Large intestine (tissue), 3 donors: ENCODE measurements at regions not wholly inside any gene's neighbourhood (a gene's known extent, or its start where the extent isn't known, plus 50 kb on each side); places are given as distances from the start of the nearest gene placed in this dataset.
"Not testable (repeated sequence)": the region's sequence is repeated elsewhere in the genome, so short reads cannot be mapped to it uniquely, and the experiment has no call there.

Source experiments
- DNase-seq, 2 donors: peaks; one replicate each; pipeline versions ENCODE4 v3.0.0 to v3.0.0-alpha.2; 2013
- H3K27ac ChIP-seq: one replicate; pipeline ENCODE4 v1.5.1; 2013; ENCODE audit warnings: low read length
- H3K27me3 ChIP-seq: 2 replicates; pipeline ENCODE4 v1.6.1; 2013; ENCODE audit warnings: low read length; ENCODE audit not compliant: control insufficient read depth, insufficient read depth
- H3K36me3 ChIP-seq: 2 replicates; pipeline ENCODE4 v1.6.1; 2013; ENCODE audit warnings: low read length; ENCODE audit not compliant: control insufficient read depth, insufficient read depth
- H3K4me1 ChIP-seq: one replicate; pipeline ENCODE4 v1.6.1; 2013; ENCODE audit warnings: low read length; ENCODE audit not compliant: control insufficient read depth, insufficient read depth
- H3K4me3 ChIP-seq: one replicate; pipeline ENCODE4 v1.5.1; 2013; ENCODE audit warnings: low read length
- H3K9me3 ChIP-seq: one replicate; pipeline ENCODE4 v1.6.1; 2013; ENCODE audit warnings: mild to moderate bottlenecking, low read depth, low read length, moderate library complexity; ENCODE audit not compliant: control insufficient read depth
- WGBS: methylation state at CpG from one replicate; pipeline ENCODE4 v1.1.5; 2013; ENCODE audit warnings: low lambda C conversion rate; ENCODE audit not compliant: insufficient coverage; 5-methylcytosine and 5-hydroxymethylcytosine counted together

DNA sequence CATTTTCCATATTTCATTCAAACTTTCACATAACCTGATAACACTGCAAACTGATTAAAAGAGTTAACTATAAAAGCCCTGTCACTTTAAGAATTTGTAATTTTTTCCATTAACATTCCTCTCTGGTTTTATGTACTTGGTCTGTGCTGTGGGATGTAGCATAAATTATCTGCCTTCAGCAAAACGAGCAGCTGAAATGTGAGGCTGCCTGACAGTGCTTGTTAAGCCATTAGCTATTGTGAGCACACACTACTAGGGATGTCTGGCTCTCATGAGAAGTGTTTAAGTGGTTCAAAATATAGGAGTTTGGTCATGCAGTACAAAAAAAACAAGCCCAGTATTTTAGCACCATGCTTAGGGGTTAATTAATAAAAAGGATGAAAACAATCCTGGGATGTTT lies 63.0 kb downstream of the HOXA1 start:
- Histone ChIP-seq H3K27me3 (no peaks in the 10 kb centered on the region), H3K27ac (no peak overlapping the region), H3K4me3 (no peak overlapping the region), H3K9me3 (no peaks in the 10 kb centered on the region), H3K4me1 (no peaks in the 10 kb centered on the region), H3K36me3 (no peaks in the 10 kb centered on the region)
- no CpG with 5 or more reads among the region's 1 CpG for WGBS
- no peak for DNase-seq

DNA sequence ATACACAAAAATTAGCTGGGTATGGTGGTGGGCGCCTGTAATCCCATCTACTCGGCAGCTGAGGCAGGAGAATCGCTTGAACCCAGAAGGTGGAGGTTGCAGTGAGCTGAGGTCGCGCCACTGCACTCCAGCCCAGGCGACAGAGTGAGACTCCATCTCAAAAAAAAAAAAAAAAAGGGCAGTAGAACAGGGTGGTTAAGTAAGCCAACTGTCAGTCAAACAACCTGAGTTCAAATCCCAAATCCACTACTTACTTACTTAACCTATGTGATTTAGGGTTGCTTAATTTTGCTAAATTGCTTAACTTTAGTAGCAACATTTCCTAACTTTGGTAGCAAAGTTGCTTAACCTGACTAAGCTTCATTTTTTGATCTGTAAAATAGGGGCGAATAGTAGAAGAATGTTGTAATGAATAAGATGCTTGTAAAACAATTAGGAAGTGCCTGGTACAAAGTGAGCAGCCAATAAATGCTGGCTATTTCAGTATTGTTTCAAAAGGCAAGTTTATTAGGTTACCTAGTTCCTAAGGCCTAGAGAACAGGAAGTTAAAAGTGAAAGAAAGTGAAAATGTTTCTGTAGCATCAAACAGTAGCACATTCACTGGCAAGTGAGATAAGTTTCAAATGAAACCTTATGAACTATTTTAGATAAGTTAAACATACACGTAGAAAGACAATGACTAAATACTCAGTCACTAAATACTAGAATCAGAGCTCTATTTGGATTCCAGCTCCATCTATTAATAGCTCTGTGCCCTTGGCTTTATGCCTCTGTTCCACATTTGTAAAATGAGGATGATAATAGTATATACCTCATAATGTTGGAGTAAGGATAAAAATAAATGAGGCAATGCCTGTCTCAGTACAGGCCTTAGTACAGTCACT lies 64.3 kb downstream of the HOXA1 start:
- peak in 1 of 2 donors; percentile 40 for DNase-seq
- no peaks in the 10 kb centered on the region for H3K4me1 ChIP-seq
- 22% methylated on average over 1 of the region's 8 CpGs for WGBS
- H3K4me3 ChIP-seq, result no peak overlapping the region
- H3K9me3 ChIP-seq, result no peaks in the 10 kb centered on the region
- H3K27me3 ChIP-seq, result no peaks in the 10 kb centered on the region
- H3K27ac ChIP-seq, result no peak overlapping the region
- no peaks in the 10 kb centered on the region for H3K36me3 ChIP-seq

DNA sequence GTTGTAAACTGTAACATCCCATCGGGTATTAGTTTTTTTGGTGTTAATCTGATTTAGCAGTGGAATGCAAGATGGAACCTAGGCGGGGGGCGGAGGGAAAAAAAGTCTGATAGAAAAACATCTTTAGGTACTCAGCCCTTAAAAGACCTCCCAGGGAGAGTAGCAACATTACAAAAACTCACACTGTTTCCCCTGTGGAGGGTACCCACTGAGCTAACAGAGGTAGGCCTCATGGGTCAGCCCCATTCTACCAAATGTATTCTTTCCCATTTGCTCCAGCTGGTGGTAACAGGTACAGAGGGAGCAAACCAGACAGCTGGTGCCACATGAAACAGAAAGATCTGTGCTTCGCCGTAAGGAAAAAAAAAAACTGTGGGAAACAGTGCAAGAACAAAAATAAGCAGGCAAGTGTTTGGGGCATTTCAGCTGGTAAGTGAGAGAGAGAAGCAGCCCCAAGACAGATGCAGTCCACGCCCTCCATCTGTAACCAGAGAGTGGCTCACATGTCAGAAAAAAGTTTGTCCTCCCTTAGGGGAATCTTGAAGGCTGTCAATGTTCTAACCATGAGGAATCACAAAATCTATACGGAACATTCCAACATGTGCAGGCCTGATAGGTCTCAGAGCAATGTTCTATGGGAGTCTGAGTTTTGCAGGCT lies 65.3 kb downstream of the HOXA1 start:
- no peaks in the 10 kb centered on the region for H3K36me3 ChIP-seq
- H3K4me3 ChIP-seq, result no peak overlapping the region
- H3K4me1 ChIP-seq, result no peaks in the 10 kb centered on the region
- WGBS, result 100% methylated on average over 2 of the region's 7 CpGs
- no peaks in the 10 kb centered on the region for H3K27me3 ChIP-seq
- DNase-seq, result no peak
- no peak overlapping the region for H3K27ac ChIP-seq
- H3K9me3 ChIP-seq, result no peaks in the 10 kb centered on the region

DNA sequence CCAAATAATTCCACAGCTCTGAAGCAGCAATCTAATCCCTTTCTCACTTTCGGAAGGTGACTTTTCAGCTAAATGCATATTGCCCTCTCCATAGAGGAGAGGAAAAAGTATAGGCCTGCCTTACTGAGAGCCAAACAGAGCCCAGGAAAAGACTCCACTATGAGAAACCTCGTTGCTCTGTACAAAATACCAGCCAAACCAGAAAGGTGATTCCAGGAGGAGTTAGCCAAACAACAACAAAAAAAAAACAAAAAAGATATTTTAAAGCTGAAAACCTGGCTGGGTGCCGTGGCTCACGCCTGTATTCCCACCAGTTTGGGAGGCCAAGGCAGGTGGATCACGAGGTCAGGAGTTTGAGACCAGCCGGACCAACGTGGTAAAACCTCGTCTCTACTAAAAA lies 70.5 kb downstream of the HOXA1 start:
- H3K9me3 ChIP-seq, result no peaks in the 10 kb centered on the region
- no peak overlapping the region for H3K27ac ChIP-seq
- no CpG with 5 or more reads among the region's 8 CpGs for WGBS
- no peak for DNase-seq
- no peaks in the 10 kb centered on the region for H3K36me3 ChIP-seq
- no peaks in the 10 kb centered on the region for H3K4me1 ChIP-seq
- H3K4me3 ChIP-seq, result no peak overlapping the region
- H3K27me3 ChIP-seq, result no peaks in the 10 kb centered on the region

DNA sequence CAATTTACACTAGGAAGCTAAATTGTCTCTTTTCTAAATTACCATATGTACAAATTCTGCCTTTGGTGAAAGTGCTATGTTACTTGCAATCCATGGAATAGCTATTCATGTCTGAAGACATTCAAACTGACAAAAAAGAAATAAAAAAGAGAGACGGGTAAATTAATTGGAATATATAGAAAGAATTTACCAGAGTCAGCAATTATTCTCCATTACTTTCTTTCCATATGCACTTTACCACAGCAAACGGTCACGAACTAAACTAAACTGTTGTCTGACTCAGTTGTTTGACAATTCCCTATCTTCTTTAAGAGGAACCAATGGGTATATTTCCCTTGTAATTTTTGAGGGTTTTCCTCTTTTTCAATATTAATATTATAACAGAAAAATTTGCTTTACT lies 85.7 kb downstream of the HOXA1 start:
- H3K27me3 ChIP-seq, result no peaks in the 10 kb centered on the region
- 100% methylated on average over 1 of the region's 3 CpGs for WGBS
- no peak overlapping the region for H3K27ac ChIP-seq
- H3K4me3 ChIP-seq, result no peak overlapping the region
- DNase-seq, result no peak
- no peaks in the 10 kb centered on the region for H3K36me3 ChIP-seq
- peaks cover 5% of the 10 kb centered on the region for H3K9me3 ChIP-seq
- no peaks in the 10 kb centered on the region for H3K4me1 ChIP-seq

DNA sequence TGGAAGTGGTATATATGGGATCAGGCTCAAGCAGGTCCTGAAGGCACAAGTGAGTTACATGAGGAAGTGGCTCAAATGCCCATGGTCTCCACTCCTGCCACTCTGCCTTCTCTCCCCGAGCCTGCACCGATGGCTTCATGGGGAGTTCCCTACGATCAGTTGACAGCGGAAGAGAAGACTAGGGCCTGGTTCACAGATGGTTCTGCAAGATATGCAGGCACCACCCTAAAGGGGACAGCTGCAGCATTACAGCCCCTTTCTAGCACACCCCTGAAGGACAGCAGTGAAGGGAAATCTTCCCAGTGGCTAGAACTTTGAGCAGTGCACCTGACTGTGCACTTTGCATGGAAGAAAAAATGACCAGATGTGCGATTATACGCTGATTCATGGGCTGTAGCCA lies 95.3 kb downstream of the HOXA1 start:
- no peak for DNase-seq
- Histone ChIP-seq H3K4me1 (no peaks in the 10 kb centered on the region), H3K9me3 (no peaks in the 10 kb centered on the region), H3K4me3 (no peak overlapping the region), H3K27me3 (no peaks in the 10 kb centered on the region), H3K27ac (no peak overlapping the region), H3K36me3 (no peaks in the 10 kb centered on the region)
- 100% methylated on average over 2 of the region's 6 CpGs for WGBS

DNA sequence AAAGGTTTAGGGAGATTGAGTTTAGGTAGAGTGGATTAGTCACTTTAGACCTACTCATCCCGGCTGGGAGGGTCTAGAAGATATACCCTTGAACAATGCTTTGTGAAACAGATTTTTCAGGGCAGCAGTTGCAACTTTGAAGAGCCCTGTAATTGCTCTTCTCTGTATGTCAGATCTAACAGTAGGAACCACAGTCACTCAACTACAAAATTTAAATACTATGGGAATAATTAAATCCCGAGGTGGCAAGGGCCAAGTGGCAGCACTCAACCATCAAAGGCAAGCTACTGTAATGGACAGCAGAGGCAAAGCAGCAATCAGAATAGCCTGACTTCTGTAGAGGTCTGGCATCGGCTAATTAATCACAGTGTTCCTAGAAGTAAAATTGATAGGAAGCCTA lies 97.5 kb downstream of the HOXA1 start:
- WGBS, result no CpG with 5 or more reads among the region's 3 CpGs

DNA sequence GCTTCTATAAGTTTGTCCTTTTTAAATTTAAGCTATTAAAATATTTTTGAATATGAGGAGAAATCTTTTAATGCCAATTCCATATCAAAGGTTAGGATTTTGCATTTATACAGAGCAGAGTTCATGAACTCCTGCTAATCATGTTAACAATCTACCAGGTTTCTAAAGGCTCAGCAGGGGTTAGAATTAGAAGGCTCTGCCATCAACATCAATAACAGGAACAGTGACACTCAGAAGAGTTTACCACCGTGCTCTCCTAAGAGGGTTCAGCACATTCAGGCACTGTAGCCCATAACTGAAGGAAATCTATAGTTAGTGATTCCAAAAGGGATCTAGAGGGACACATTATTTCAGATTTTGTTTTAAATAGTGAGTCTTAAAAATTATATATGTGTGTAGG lies 100.1 kb downstream of the HOXA1 start:
- no CpG with 5 or more reads among the region's 1 CpG for WGBS

More for the DNA sequence above, 97.5 kb downstream of the HOXA1 start:
- not testable (repeated sequence) for H3K9me3 ChIP-seq, DNase-seq, H3K27me3 ChIP-seq, H3K27ac ChIP-seq, H3K4me1 ChIP-seq, H3K36me3 ChIP-seq, H3K4me3 ChIP-seq

DNA sequence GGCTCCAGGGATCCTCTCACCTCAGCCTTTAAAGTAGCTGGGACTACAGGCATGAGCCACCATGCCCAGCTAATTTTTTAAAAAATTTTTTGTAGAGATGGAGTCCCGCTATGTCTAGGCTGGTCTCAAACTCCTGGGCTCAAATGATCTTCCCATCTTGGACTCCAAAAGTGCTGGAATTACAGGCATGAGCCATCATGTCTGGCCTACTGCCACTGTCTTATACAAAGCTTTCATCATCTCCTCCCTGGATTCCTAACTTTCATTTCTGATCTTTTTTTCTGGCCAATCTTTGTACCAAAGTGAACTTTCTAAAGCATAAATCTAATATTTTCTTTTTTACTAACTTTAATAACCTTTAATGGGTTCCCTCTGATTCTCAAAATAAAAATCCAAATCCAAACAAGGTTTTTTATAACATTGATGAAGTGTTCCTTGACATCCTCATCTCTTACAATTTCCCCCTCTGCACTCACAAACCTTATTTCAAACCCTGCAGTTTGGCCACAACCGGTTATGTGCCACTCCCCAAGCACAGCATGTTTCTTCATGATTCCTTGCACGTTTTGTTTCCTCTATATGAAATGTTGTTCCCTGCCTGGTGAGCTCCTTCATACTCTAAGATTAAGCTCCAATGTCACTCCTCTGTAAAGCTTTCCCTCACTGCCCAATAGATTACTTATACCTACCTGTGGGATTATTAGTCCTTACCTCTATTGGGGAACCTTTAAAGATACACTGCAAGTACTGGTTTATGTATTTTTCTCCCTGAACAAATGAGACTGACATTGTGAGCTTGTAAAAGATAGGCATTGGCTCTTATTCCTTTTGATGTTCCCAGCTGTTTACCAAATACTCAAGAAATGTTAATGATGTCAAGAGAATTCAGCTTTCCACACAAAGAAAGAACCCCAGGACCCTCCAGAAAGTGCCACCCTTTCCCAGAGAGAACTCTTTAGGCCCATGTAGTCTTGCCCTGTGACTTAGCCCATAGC lies 101.7 kb downstream of the HOXA1 start:
- no peak overlapping the region for H3K4me3 ChIP-seq
- no peaks in the 10 kb centered on the region for H3K4me1 ChIP-seq
- no peak overlapping the region for H3K27ac ChIP-seq
- no peak for DNase-seq
- no peaks in the 10 kb centered on the region for H3K36me3 ChIP-seq
- no peaks in the 10 kb centered on the region for H3K27me3 ChIP-seq
- WGBS, result no CpG with 5 or more reads among the region's 3 CpGs
- H3K9me3 ChIP-seq, result no peaks in the 10 kb centered on the region

More for the DNA sequence above, 100.1 kb downstream of the HOXA1 start:
- no peaks in the 10 kb centered on the region for H3K9me3 ChIP-seq
- H3K27ac ChIP-seq, result no peak overlapping the region
- H3K36me3 ChIP-seq, result no peaks in the 10 kb centered on the region
- H3K4me1 ChIP-seq, result no peaks in the 10 kb centered on the region
- DNase-seq, result no peak
- H3K27me3 ChIP-seq, result no peaks in the 10 kb centered on the region
- H3K4me3 ChIP-seq, result no peak overlapping the region

DNA sequence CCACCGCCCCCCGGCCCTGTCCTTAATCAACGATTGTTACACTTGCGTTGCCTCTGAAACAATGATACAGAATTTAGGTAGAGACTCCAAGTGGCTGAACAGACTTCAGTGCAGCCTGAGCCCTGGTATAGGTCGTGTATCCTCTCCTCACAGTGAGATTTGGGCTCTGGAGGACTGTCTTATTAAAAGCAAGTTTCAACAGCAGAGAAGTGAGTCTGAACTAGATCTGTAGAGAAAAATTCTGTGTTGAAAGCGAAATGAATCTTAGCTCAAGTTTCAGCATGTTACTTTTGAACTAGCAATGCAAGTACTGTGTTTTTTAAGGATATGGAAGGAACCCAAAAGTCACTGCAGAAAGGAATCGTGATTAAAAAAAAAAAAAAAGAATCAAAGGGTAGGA lies 103.1 kb downstream of the HOXA1 start:
- no peaks in the 10 kb centered on the region for H3K4me1 ChIP-seq
- H3K27me3 ChIP-seq, result no peaks in the 10 kb centered on the region
- WGBS, result 92% methylated on average over 2 of the region's 7 CpGs
- no peaks in the 10 kb centered on the region for H3K9me3 ChIP-seq
- no peak overlapping the region for H3K27ac ChIP-seq
- no peak for DNase-seq
- H3K4me3 ChIP-seq, result no peak overlapping the region
- H3K36me3 ChIP-seq, result no peaks in the 10 kb centered on the region
